Brain microvascular endothelial cell (primary cell): ENCODE measurements at regions not wholly inside any gene's neighbourhood (a gene's known extent, or its start where the extent isn't known, plus 50 kb on each side); places are given as distances from the start of the nearest gene placed in this dataset.

Source experiments
- DNase-seq: peaks from one replicate; pipeline ENCODE4 v3.0.0-alpha.2; 2020
- H3K27ac ChIP-seq: fragments of 250-450 bp; sonication (Bioruptor Pico); 2 replicates; pipeline ENCODE4 v1.5.1; 2020; ENCODE audit warnings: mild to moderate bottlenecking, moderate library complexity
- H3K27me3 ChIP-seq: fragments of 250-450 bp; sonication (Bioruptor Pico); replicated peaks from 2 replicates; pipeline ENCODE4 v1.5.1; 2020; ENCODE audit warnings: mild to moderate bottlenecking
- H3K36me3 ChIP-seq: fragments of 250-450 bp; sonication (Bioruptor Pico); replicated peaks from 2 replicates; pipeline ENCODE4 v1.5.1; 2020; ENCODE audit warnings: mild to moderate bottlenecking
- H3K4me3 ChIP-seq: 2 replicates; pipeline ENCODE4 v1.5.1; 2011; ENCODE audit warnings: low read depth, mild to moderate bottlenecking, control low read depth, low read length, moderate library complexity
- CTCF ChIP-seq: IDR thresholded peaks from 2 replicates; pipeline ENCODE4 v1.5.1; 2011; ENCODE audit warnings: low read depth, mild to moderate bottlenecking, moderate library complexity, low read length, control low read depth, inconsistent platforms; ENCODE audit errors: missing control alignments
- in situ Hi-C: cut with HindIII; loops from 2 replicates; pipeline ENCODE4 v1.10.0; 2017; ENCODE audit warnings: low sequenced_read_pairs, low pct_ligation_motif_present

- no peak overlapping the region for H3K4me3 ChIP-seq
- no peak overlapping the region for H3K27ac ChIP-seq
- in situ Hi-C loops, result no loop called here
- TF ChIP-seq CTCF, result no peak
- no peak for DNase-seq
- no peaks in the 10 kb centered on the region for H3K27me3 ChIP-seq
- no peaks in the 10 kb centered on the region for H3K36me3 ChIP-seq
Measured at GRCh38 chr6:122078481-122078880, 321.0 kb upstream of the HSF2 start.

GRCh38 chr6:122079916-122080315 is 319.5 kb upstream of the HSF2 start:
- TF ChIP-seq CTCF, result no peak
- in situ Hi-C loops, result no loop called here
- DNase-seq, result no peak

DNA sequence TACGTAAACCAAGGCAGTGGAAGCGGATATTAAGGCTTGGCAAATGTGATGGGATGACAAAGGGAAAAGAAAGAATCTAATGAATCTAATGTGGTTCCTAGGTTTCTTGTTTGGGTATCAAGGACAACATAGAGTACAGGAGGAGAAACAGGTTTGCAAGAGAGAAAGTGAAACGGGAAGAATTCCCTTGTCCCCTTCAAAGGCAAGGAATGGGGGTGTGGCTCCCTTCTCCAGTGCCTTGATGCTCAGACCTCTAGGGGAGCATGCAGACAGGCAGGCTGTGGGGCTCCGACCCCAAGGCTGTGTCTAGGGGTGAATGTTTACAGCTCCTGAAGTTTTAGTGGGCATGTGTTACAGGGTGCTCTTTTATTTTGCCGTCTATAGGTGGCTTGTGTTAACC is 317.5 kb upstream of the HSF2 start:
- no peak overlapping the region for H3K4me3 ChIP-seq
- H3K27ac ChIP-seq, result no peak overlapping the region
- DNase-seq, result no peak
- no peaks in the 10 kb centered on the region for H3K36me3 ChIP-seq
- no peak for TF ChIP-seq CTCF
- no peaks in the 10 kb centered on the region for H3K27me3 ChIP-seq
- in situ Hi-C loops, result no loop called here

More at GRCh38 chr6:122079916-122080315, 319.5 kb upstream of the HSF2 start:
- no peak overlapping the region for H3K27ac ChIP-seq
- H3K36me3 ChIP-seq, result no peaks in the 10 kb centered on the region
- H3K27me3 ChIP-seq, result no peaks in the 10 kb centered on the region
- no peak overlapping the region for H3K4me3 ChIP-seq

DNA sequence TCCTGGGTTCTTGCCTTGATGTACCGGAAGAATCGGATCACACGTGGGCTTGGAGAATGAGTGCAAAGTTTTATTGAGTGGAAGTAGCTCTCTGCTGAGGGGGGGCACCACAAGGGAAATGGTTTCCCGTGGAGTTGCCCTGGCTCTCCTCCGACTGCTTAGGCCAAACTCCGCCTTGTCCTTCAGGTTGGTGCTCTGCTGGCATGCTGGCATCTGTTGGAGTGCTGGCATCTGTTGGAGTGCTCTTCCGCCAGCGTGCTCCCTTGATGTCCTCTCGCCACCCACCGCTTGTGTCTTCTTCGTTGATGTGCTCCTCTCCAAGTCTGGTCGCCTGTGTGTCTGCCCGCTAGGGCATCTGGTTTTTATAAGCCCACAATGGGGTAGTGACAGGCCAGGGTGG is 317.1 kb upstream of the HSF2 start:
- in situ Hi-C loops, result no loop called here
- Histone ChIP-seq H3K27ac (no peak overlapping the region), H3K4me3 (no peak overlapping the region), H3K36me3 (no peaks in the 10 kb centered on the region), H3K27me3 (no peaks in the 10 kb centered on the region)
- TF ChIP-seq CTCF, result no peak
- no peak for DNase-seq

- no peaks in the 10 kb centered on the region for H3K36me3 ChIP-seq
- H3K4me3 ChIP-seq, result no peak overlapping the region
- in situ Hi-C loops, result no loop called here
- no peak overlapping the region for H3K27ac ChIP-seq
- DNase-seq, result no peak
- no peaks in the 10 kb centered on the region for H3K27me3 ChIP-seq
- TF ChIP-seq CTCF, result no peak
Measured at GRCh38 chr6:122092366-122092765, 307.1 kb upstream of the HSF2 start.

- in situ Hi-C loops, result no loop called here
- no peak overlapping the region for H3K27ac ChIP-seq
Measured at GRCh38 chr6:122098201-122098678, 301.2 kb upstream of the HSF2 start.

More at GRCh38 chr6:122098201-122098678, 301.2 kb upstream of the HSF2 start:
- Histone ChIP-seq H3K36me3 (no peaks in the 10 kb centered on the region), H3K4me3 (no peak overlapping the region), H3K27me3 (no peaks in the 10 kb centered on the region)
- DNase-seq, result no peak
- TF ChIP-seq CTCF, result no peak
